ENCODE measurements at regions not wholly inside any gene's neighbourhood (a gene's known extent, or its start where the extent isn't known, plus 50 kb on each side); places are given as distances from the start of the nearest gene placed in this dataset.

- H2AFZ ChIP-seq (ENCODE audit: low read length): no peak overlapping the region
- H3K27me3 ChIP-seq (ENCODE audit: insufficient read depth, low read length, poor library complexity, severe bottlenecking): no peaks in the 10 kb centered on the region
- no peaks in the 10 kb centered on the region for H4K20me1 ChIP-seq (ENCODE audit: insufficient read depth, low read length, poor library complexity, severe bottlenecking)
- H3K36me3 ChIP-seq (ENCODE audit: insufficient read depth, low read length): no peaks in the 10 kb centered on the region
- no peaks in the 10 kb centered on the region for H3K4me1 ChIP-seq (ENCODE audit: insufficient read depth, low read length, poor library complexity, severe bottlenecking)
- H3K4me2 ChIP-seq (ENCODE audit: low read depth, low read length, poor library complexity, severe bottlenecking): no peak overlapping the region
- no peaks in the 10 kb centered on the region for H3F3A ChIP-seq (ENCODE audit: low read depth)
- no peak overlapping the region for H3K4me3 ChIP-seq (ENCODE audit: low read length, poor library complexity, severe bottlenecking)
- no peak overlapping the region for H3K9ac ChIP-seq (ENCODE audit: low read depth, low read length, poor library complexity, severe bottlenecking)
- H3K9me3 ChIP-seq (ENCODE audit: insufficient read depth, low read depth, low read length): no peaks in the 10 kb centered on the region
- TF ChIP-seq CTCF (conservative IDR thresholded peaks at IDR 0.05; ENCODE audit: low read length) (no peak), EZH2phosphoT487 (IDR thresholded peaks at IDR 0.05; ENCODE audit: borderline replicate concordance) (no peak)
- no peaks in the 10 kb centered on the region for H3K79me2 ChIP-seq (ENCODE audit: insufficient read depth, low read length)
- H3K9me2 ChIP-seq (replicated peaks; ENCODE audit: low read depth, low read length): no peaks in the 10 kb centered on the region
Observed at GRCh38 chr1:30409476-30410152, 313.8 kb downstream of the MATN1 start.

GRCh38 chr1:30407865-30408580, 315.4 kb downstream of the MATN1 start:
- no peaks in the 10 kb centered on the region for H3F3A ChIP-seq (ENCODE audit: low read depth)
- no peak overlapping the region for H3K9ac ChIP-seq (ENCODE audit: low read depth, low read length, poor library complexity, severe bottlenecking)
- no peaks in the 10 kb centered on the region for H3K36me3 ChIP-seq (ENCODE audit: insufficient read depth, low read length)
- H2AFZ ChIP-seq (ENCODE audit: low read length): no peak overlapping the region
- TF ChIP-seq CTCF (conservative IDR thresholded peaks at IDR 0.05; ENCODE audit: low read length) (no peak), EZH2phosphoT487 (IDR thresholded peaks at IDR 0.05; ENCODE audit: borderline replicate concordance) (no peak)
- no peaks in the 10 kb centered on the region for H3K9me2 ChIP-seq (replicated peaks; ENCODE audit: low read depth, low read length)
- H3K4me1 ChIP-seq (ENCODE audit: insufficient read depth, low read length, poor library complexity, severe bottlenecking): no peaks in the 10 kb centered on the region
- no peaks in the 10 kb centered on the region for H3K27me3 ChIP-seq (ENCODE audit: insufficient read depth, low read length, poor library complexity, severe bottlenecking)
- no peaks in the 10 kb centered on the region for H3K9me3 ChIP-seq (ENCODE audit: insufficient read depth, low read depth, low read length)
- H4K20me1 ChIP-seq (ENCODE audit: insufficient read depth, low read length, poor library complexity, severe bottlenecking): no peaks in the 10 kb centered on the region
- H3K4me3 ChIP-seq (ENCODE audit: low read length, poor library complexity, severe bottlenecking): no peak overlapping the region
- no peaks in the 10 kb centered on the region for H3K79me2 ChIP-seq (ENCODE audit: insufficient read depth, low read length)
- H3K4me2 ChIP-seq (ENCODE audit: low read depth, low read length, poor library complexity, severe bottlenecking): no peak overlapping the region

GRCh38 chr1:30406996-30407864, 316.2 kb downstream of the MATN1 start:
- no peaks in the 10 kb centered on the region for H4K20me1 ChIP-seq (ENCODE audit: insufficient read depth, low read length, poor library complexity, severe bottlenecking)
- no peak for TF ChIP-seq EZH2phosphoT487 (IDR thresholded peaks at IDR 0.05; ENCODE audit: borderline replicate concordance)
- no peaks in the 10 kb centered on the region for H3K9me2 ChIP-seq (replicated peaks; ENCODE audit: low read depth, low read length)
- no peaks in the 10 kb centered on the region for H3K79me2 ChIP-seq (ENCODE audit: insufficient read depth, low read length)
- no peak overlapping the region for H3K9ac ChIP-seq (ENCODE audit: low read depth, low read length, poor library complexity, severe bottlenecking)
- no peaks in the 10 kb centered on the region for H3K4me1 ChIP-seq (ENCODE audit: insufficient read depth, low read length, poor library complexity, severe bottlenecking)
- H3K27me3 ChIP-seq (ENCODE audit: insufficient read depth, low read length, poor library complexity, severe bottlenecking): no peaks in the 10 kb centered on the region
- H3K9me3 ChIP-seq (ENCODE audit: insufficient read depth, low read depth, low read length): no peaks in the 10 kb centered on the region
- H2AFZ ChIP-seq (ENCODE audit: low read length): no peak overlapping the region
- no peaks in the 10 kb centered on the region for H3F3A ChIP-seq (ENCODE audit: low read depth)
- H3K4me3 ChIP-seq (ENCODE audit: low read length, poor library complexity, severe bottlenecking): no peak overlapping the region
- no peak overlapping the region for H3K4me2 ChIP-seq (ENCODE audit: low read depth, low read length, poor library complexity, severe bottlenecking)
- H3K36me3 ChIP-seq (ENCODE audit: insufficient read depth, low read length): no peaks in the 10 kb centered on the region
